ENCODE measurements at regions not wholly inside any gene's neighbourhood (a gene's known extent, or its start where the extent isn't known, plus 50 kb on each side); places are given as distances from the start of the nearest gene placed in this dataset.

GRCh38 chr11:69947793-69948255 is 128.6 kb upstream of the FGF3 start:
- no peak for TF ChIP-seq POLR2A (IDR thresholded peaks at IDR 0.05)
- no peak for TF ChIP-seq CTCF (IDR thresholded peaks at IDR 0.05)
